ENCODE measurements at regions not wholly inside any gene's neighbourhood (a gene's known extent, or its start where the extent isn't known, plus 50 kb on each side); places are given as distances from the start of the nearest gene placed in this dataset.

DNA sequence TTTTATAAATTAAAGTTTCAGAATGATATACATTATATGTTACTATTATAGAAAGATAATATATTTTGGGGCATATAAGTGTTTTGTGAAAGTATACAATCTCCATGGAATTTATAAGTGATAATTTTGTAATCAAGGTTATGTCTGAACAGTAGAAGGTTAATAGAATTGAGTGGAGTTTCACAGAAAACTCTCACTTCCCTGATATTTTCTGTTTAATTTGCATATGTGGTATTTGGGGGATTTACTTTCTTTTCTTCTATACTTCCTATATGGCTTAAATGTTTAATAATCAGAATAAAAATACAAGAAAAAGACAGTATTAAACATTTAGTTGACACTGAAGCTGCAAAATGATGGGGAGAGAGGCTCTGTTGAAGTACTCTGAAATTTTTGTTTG lies 848.5 kb downstream of the DACH1 start:
- TF ChIP-seq POLR2A (IDR thresholded peaks at IDR 0.05; ENCODE audit: low read length): no peak
- TF ChIP-seq GATA1 (IDR thresholded peaks at IDR 0.05; ENCODE audit: low read depth, low read length): no peak

All from erythroblast (primary cell).